Common myeloid progenitor, CD34-positive (primary cell): ENCODE measurements at regions not wholly inside any gene's neighbourhood (a gene's known extent, or its start where the extent isn't known, plus 50 kb on each side); places are given as distances from the start of the nearest gene placed in this dataset.
A peak's percentile ranks its signal among the peaks of the same experiment; 100 is the strongest.

Experiments used
- CTCF ChIA-PET: fragments of 350-600 bp; sonication (Branson Sonifier 250); formaldehyde crosslinking; loops from one replicate; lab custom pipeline; 2021; ENCODE audit warnings: antibody characterized with exemption; lab: Charles Lee
- POLR2A ChIA-PET: fragments of 350-600 bp; sonication (Branson Sonifier 250); formaldehyde crosslinking; loops from one replicate; lab custom pipeline; 2021; ENCODE audit warnings: antibody characterized with exemption; lab: Charles Lee
- DNase-seq, 3 donors: peaks; one replicate each; pipeline versions ENCODE4 v3.0.0 to v3.0.0-alpha.2; 2013
- H3K27ac ChIP-seq, 2 experiments: 1 replicate in 1 of 2; 2 replicates in 1 of 2; pipeline ENCODE4 v1.7.0; 2013; ENCODE audit warnings: inconsistent platforms in 2 of 2, low read length in 2 of 2, mild to moderate bottlenecking in 2 of 2, low read depth in 1 of 2, moderate library complexity in 1 of 2; ENCODE audit not compliant: severe bottlenecking in 2 of 2, insufficient read depth in 1 of 2, poor library complexity in 1 of 2
- H3K27me3 ChIP-seq, 5 experiments: replicated peaks in 2 of 5; 1 replicate in 3 of 5; 2 replicates in 2 of 5; pipeline versions ENCODE4 v1.6.1 to v1.7.0; 2013; ENCODE audit warnings: low read length in 4 of 5, mild to moderate bottlenecking in 2 of 5, moderate library complexity in 2 of 5, inconsistent platforms in 1 of 5; ENCODE audit not compliant: insufficient read depth in 5 of 5, control insufficient read depth in 4 of 5
- H3K36me3 ChIP-seq, 4 experiments: 1 replicate in 2 of 4; 2 replicates in 2 of 4; pipeline versions ENCODE4 v1.6.1 to v1.7.0; 2013; ENCODE audit warnings: low read length in 3 of 4, control low read depth in 1 of 4, mild to moderate bottlenecking in 1 of 4; ENCODE audit not compliant: control insufficient read depth in 4 of 4, insufficient read depth in 4 of 4
- H3K4me1 ChIP-seq, 4 experiments: 1 replicate in 3 of 4; 2 replicates in 1 of 4; pipeline versions ENCODE4 v1.6.1 to v1.7.1; 2013; ENCODE audit warnings: low read length in 3 of 4, mild to moderate bottlenecking in 3 of 4, control low read depth in 1 of 4, inconsistent platforms in 1 of 4, moderate library complexity in 1 of 4; ENCODE audit not compliant: control insufficient read depth in 4 of 4, insufficient read depth in 4 of 4; ENCODE audit errors: control extremely low read depth in 1 of 4
- H3K4me3 ChIP-seq, 7 experiments: 1 replicate in 4 of 7; 2 replicates in 3 of 7; pipeline versions ENCODE4 v1.5.1 to v1.7.0; 2013; ENCODE audit warnings: mild to moderate bottlenecking in 7 of 7, low read length in 6 of 7, moderate library complexity in 6 of 7, inconsistent platforms in 2 of 7, low read depth in 2 of 7, control low read depth in 1 of 7; ENCODE audit not compliant: insufficient read depth in 4 of 7, control insufficient read depth in 1 of 7; ENCODE audit errors: extremely low read depth in 1 of 7
- H3K9me3 ChIP-seq, 5 experiments: 1 replicate in 4 of 5; 2 replicates in 1 of 5; pipeline versions ENCODE4 v1.6.1 to v1.7.1; 2013; ENCODE audit warnings: low read length in 4 of 5, mild to moderate bottlenecking in 2 of 5, inconsistent platforms in 1 of 5, low read depth in 1 of 5, moderate library complexity in 1 of 5; ENCODE audit not compliant: control insufficient read depth in 4 of 5, insufficient read depth in 2 of 5; ENCODE audit errors: control extremely low read depth in 1 of 5
- WGBS: methylation state at CpG from one replicate; pipeline ENCODE4 v1.1.5; 2013; ENCODE audit not compliant: insufficient coverage; 5-methylcytosine and 5-hydroxymethylcytosine counted together

GRCh38 chr20:17849138-17849900, 119.3 kb downstream of the SNX5 start:
- Histone ChIP-seq H3K27ac (no peak overlapping the region), H3K4me3 (no peak overlapping the region), H3K4me1 (peaks cover 0 to 17% (median 8%) of the 10 kb centered on the region in 4 experiments), H3K27me3 (no peaks in the 10 kb centered on the region), H3K36me3 (no peaks in the 10 kb centered on the region), H3K9me3 (peaks cover 0 to 4% (median 0%) of the 10 kb centered on the region in 5 experiments)
- no peak for DNase-seq
- ChIA-PET POLR2A (no interaction called here), CTCF (interaction anchor here (0.9 to 1.0 kb wide), 3 partner anchors 10 to 132 kb away, joined by 3 to 4 read pairs (median 3); no protein-coding TSS in a partner anchor)
- 100% methylated on average over 3 of the region's 6 CpGs for WGBS

- peaks cover 0 to 24% (median 13%) of the 10 kb centered on the region in 4 experiments for H3K4me1 ChIP-seq
Observed at GRCh38 chr20:17848249-17849048, 120.1 kb downstream of the SNX5 start.

GRCh38 chr20:17845701-17846475, 122.7 kb downstream of the SNX5 start:
- CTCF ChIA-PET, result interaction anchor here (0.9 kb wide), 1 partner anchor 21 kb away, joined by 3 read pairs; no protein-coding TSS in a partner anchor
- Histone ChIP-seq H3K27me3 (peaks cover 0 to 2% (median 0%) of the 10 kb centered on the region in 5 experiments), H3K36me3 (no peaks in the 10 kb centered on the region), H3K4me3 (no peak overlapping the region), H3K27ac (no peak overlapping the region), H3K4me1 (peaks cover 0 to 29% (median 16%) of the 10 kb centered on the region in 4 experiments), H3K9me3 (peaks cover 0 to 4% (median 0%) of the 10 kb centered on the region in 5 experiments)
- POLR2A ChIA-PET, result no interaction called here
- peak in 1 of 3 donors; percentile 27 for DNase-seq
- WGBS, result 56% methylated on average over 3 of the region's 10 CpGs

More at GRCh38 chr20:17848249-17849048, 120.1 kb downstream of the SNX5 start:
- CTCF ChIA-PET, result interaction anchor here (1.0 kb wide), 1 partner anchor 17 kb away, joined by 3 read pairs; no protein-coding TSS in a partner anchor
- Histone ChIP-seq H3K4me3 (no peak overlapping the region), H3K27me3 (no peaks in the 10 kb centered on the region), H3K36me3 (no peaks in the 10 kb centered on the region), H3K9me3 (peaks cover 0 to 4% (median 0%) of the 10 kb centered on the region in 5 experiments), H3K27ac (no peak overlapping the region)
- 38% methylated on average over 4 of the region's 4 CpGs for WGBS
- DNase-seq, result peak in 2 of 3 donors; percentile 23 to 44
- POLR2A ChIA-PET, result no interaction called here

- 95% methylated on average over 3 of the region's 7 CpGs for WGBS
- H3K4me3 ChIP-seq, result no peak overlapping the region
- no peak for DNase-seq
- H3K36me3 ChIP-seq, result no peaks in the 10 kb centered on the region
- H3K9me3 ChIP-seq, result peaks cover 0 to 3% (median 0%) of the 10 kb centered on the region in 5 experiments
- POLR2A ChIA-PET, result no interaction called here
- H3K27ac ChIP-seq, result no peak overlapping the region
- peaks cover 0 to 2% (median 0%) of the 10 kb centered on the region in 5 experiments for H3K27me3 ChIP-seq
- CTCF ChIA-PET, result interaction anchor here (0.9 kb wide), 1 partner anchor 19 kb away, joined by 3 read pairs; no protein-coding TSS in a partner anchor
- peaks cover 0 to 29% (median 16%) of the 10 kb centered on the region in 4 experiments for H3K4me1 ChIP-seq
Observed at GRCh38 chr20:17844549-17845298, 123.9 kb downstream of the SNX5 start.

GRCh38 chr20:17844133-17844429, 124.5 kb downstream of the SNX5 start:
- no peak overlapping the region for H3K27ac ChIP-seq
- CTCF ChIA-PET, result no interaction called here
- no peak for DNase-seq

More at GRCh38 chr20:17844133-17844429, 124.5 kb downstream of the SNX5 start:
- Histone ChIP-seq H3K27me3 (peaks cover 0 to 2% (median 0%) of the 10 kb centered on the region in 5 experiments), H3K9me3 (peaks cover 0 to 1% (median 0%) of the 10 kb centered on the region in 5 experiments), H3K36me3 (no peaks in the 10 kb centered on the region), H3K4me3 (no peak overlapping the region), H3K4me1 (peaks cover 0 to 29% (median 16%) of the 10 kb centered on the region in 4 experiments)
- POLR2A ChIA-PET, result no interaction called here
- WGBS, result 82% methylated on average over 1 of the region's 1 CpG
